ENCODE measurements at regions not wholly inside any gene's neighbourhood (a gene's known extent, or its start where the extent isn't known, plus 50 kb on each side); places are given as distances from the start of the nearest gene placed in this dataset.

GRCh38 chr4:14028862-14029261 lies 401.3 kb upstream of the BOD1L1 start:
- no peak for DNase-seq (ENCODE audit: low read depth in 2 of 2)

GRCh38 chr4:14035076-14035475 lies 407.6 kb upstream of the BOD1L1 start:
- no peak for DNase-seq (ENCODE audit: low read depth in 2 of 2)

GRCh38 chr4:14043203-14043602 lies 415.7 kb upstream of the BOD1L1 start:
- no peak for DNase-seq (ENCODE audit: low read depth in 2 of 2)

GRCh38 chr4:14046642-14047041 lies 419.1 kb upstream of the BOD1L1 start:
- no peak for DNase-seq (ENCODE audit: low read depth in 2 of 2)

GRCh38 chr4:14047840-14048239 lies 420.3 kb upstream of the BOD1L1 start:
- no peak for DNase-seq (ENCODE audit: low read depth in 2 of 2)

GRCh38 chr4:14049946-14050345 lies 422.4 kb upstream of the BOD1L1 start:
- DNase-seq (ENCODE audit: low read depth in 2 of 2), result no peak

GRCh38 chr4:14053291-14053690 lies 425.8 kb upstream of the BOD1L1 start:
- DNase-seq (ENCODE audit: low read depth in 2 of 2), result no peak

GRCh38 chr4:14054391-14054790 lies 426.9 kb upstream of the BOD1L1 start:
- no peak for DNase-seq (ENCODE audit: low read depth in 2 of 2)

- DNase-seq (ENCODE audit: low read depth in 2 of 2), result no peak
Observed at GRCh38 chr4:14059006-14059405, 431.5 kb upstream of the BOD1L1 start.

- DNase-seq (ENCODE audit: low read depth in 2 of 2), result no peak
Observed at GRCh38 chr4:14064984-14065383, 437.5 kb upstream of the BOD1L1 start.

GRCh38 chr4:14065406-14065805 lies 437.9 kb upstream of the BOD1L1 start:
- DNase-seq (ENCODE audit: low read depth in 2 of 2), result no peak

GRCh38 chr4:14066979-14067378 lies 439.5 kb upstream of the BOD1L1 start:
- no peak for DNase-seq (ENCODE audit: low read depth in 2 of 2)

- DNase-seq (ENCODE audit: low read depth in 2 of 2), result no peak
Observed at GRCh38 chr4:14069886-14070285, 442.4 kb upstream of the BOD1L1 start.

- DNase-seq (ENCODE audit: low read depth in 2 of 2), result no peak
Observed at GRCh38 chr4:14070289-14070880, 442.9 kb upstream of the BOD1L1 start.

- no peak for DNase-seq (ENCODE audit: low read depth in 2 of 2)
Observed at GRCh38 chr4:14072506-14072905, 445.0 kb upstream of the BOD1L1 start.

- no peak for DNase-seq (ENCODE audit: low read depth in 2 of 2)
Observed at GRCh38 chr4:14076776-14077175, 449.3 kb upstream of the BOD1L1 start.

- DNase-seq (ENCODE audit: low read depth in 2 of 2), result no peak
Observed at GRCh38 chr4:14078326-14078725, 450.8 kb upstream of the BOD1L1 start.

- no peak for DNase-seq (ENCODE audit: low read depth in 2 of 2)
Observed at GRCh38 chr4:14079601-14080000, 452.1 kb upstream of the BOD1L1 start.

- no peak for DNase-seq (ENCODE audit: low read depth in 2 of 2)
Observed at GRCh38 chr4:14083150-14083549, 455.6 kb upstream of the BOD1L1 start.

GRCh38 chr4:14084598-14084997 lies 457.1 kb upstream of the BOD1L1 start:
- no peak for DNase-seq (ENCODE audit: low read depth in 2 of 2)

GRCh38 chr4:14087459-14087858 lies 459.9 kb upstream of the BOD1L1 start:
- DNase-seq (ENCODE audit: low read depth in 2 of 2), result no peak

GRCh38 chr4:14087921-14088320 lies 460.4 kb upstream of the BOD1L1 start:
- DNase-seq (ENCODE audit: low read depth in 2 of 2), result no peak

GRCh38 chr4:14091531-14091930 lies 464.0 kb upstream of the BOD1L1 start:
- DNase-seq (ENCODE audit: low read depth in 2 of 2), result no peak

GRCh38 chr4:14091966-14092365 lies 464.4 kb upstream of the BOD1L1 start:
- DNase-seq (ENCODE audit: low read depth in 2 of 2), result no peak

Measured in fibroblast of skin of left biceps (primary cell).